GM23248 (cell line): ENCODE measurements at regions not wholly inside any gene's neighbourhood (a gene's known extent, or its start where the extent isn't known, plus 50 kb on each side); places are given as distances from the start of the nearest gene placed in this dataset.
A peak's percentile ranks its signal among the peaks of the same experiment; 100 is the strongest.

Source experiments
- DNase-seq: peaks from one replicate; pipeline ENCODE4 v3.0.0-alpha.2; 2015
- H2AFZ ChIP-seq: fragments of 200-600 bp; sonication (generic); 2 replicates; pipeline ENCODE4 v1.6.1; 2016; ENCODE audit warnings: antibody characterized with exemption
- H3F3A ChIP-seq: fragments of 200-600 bp; sonication (generic); 2 replicates; pipeline ENCODE4 v1.6.1; 2016; ENCODE audit warnings: mild to moderate bottlenecking, antibody characterized with exemption, mixed run types; ENCODE audit not compliant: insufficient read depth
- H3K27ac ChIP-seq: fragments of 200-600 bp; sonication (generic); 2 replicates; pipeline ENCODE4 v1.5.1; 2016; ENCODE audit warnings: mild to moderate bottlenecking
- H3K27me3 ChIP-seq: fragments of 200-600 bp; sonication (generic); replicated peaks from 2 replicates; pipeline ENCODE4 v1.6.1; 2016; ENCODE audit warnings: mild to moderate bottlenecking; ENCODE audit not compliant: insufficient read depth
- H3K36me3 ChIP-seq: fragments of 200-600 bp; sonication (generic); 2 replicates; pipeline ENCODE4 v1.6.1; 2016; ENCODE audit warnings: low read depth, mild to moderate bottlenecking
- H3K4me1 ChIP-seq: fragments of 200-600 bp; sonication (generic); 2 replicates; pipeline ENCODE4 v1.6.1; 2016; ENCODE audit warnings: mild to moderate bottlenecking; ENCODE audit not compliant: insufficient read depth
- H3K4me2 ChIP-seq: fragments of 200-600 bp; sonication (generic); one replicate; pipeline ENCODE4 v1.6.1; 2016; ENCODE audit warnings: mild to moderate bottlenecking; ENCODE audit not compliant: unreplicated experiment
- H3K4me3 ChIP-seq: fragments of 200-600 bp; sonication (generic); 2 replicates; pipeline ENCODE4 v1.5.1; 2016; ENCODE audit warnings: mild to moderate bottlenecking
- H3K79me2 ChIP-seq: fragments of 200-600 bp; sonication (generic); 2 replicates; pipeline ENCODE4 v1.6.1; 2016; ENCODE audit warnings: mild to moderate bottlenecking; ENCODE audit not compliant: insufficient read depth
- H3K9ac ChIP-seq: fragments of 200-600 bp; sonication (generic); 2 replicates; pipeline ENCODE4 v1.6.1; 2016; ENCODE audit warnings: mild to moderate bottlenecking
- H3K9me2 ChIP-seq: fragments of 200-600 bp; sonication (generic); 2 replicates; pipeline ENCODE4 v1.6.1; 2016; ENCODE audit warnings: mixed run types, mild to moderate bottlenecking, moderate library complexity; ENCODE audit not compliant: insufficient read depth
- H3K9me3 ChIP-seq: fragments of 200-600 bp; sonication (generic); one replicate; pipeline ENCODE4 v1.6.1; 2017; ENCODE audit warnings: low read depth
- H4K20me1 ChIP-seq: fragments of 200-600 bp; sonication (generic); 2 replicates; pipeline ENCODE4 v1.6.0; 2016; ENCODE audit not compliant: insufficient read depth
- EZH2 ChIP-seq: fragments of 200-600 bp; sonication (generic); IDR thresholded peaks from 2 replicates; pipeline ENCODE4 v1.6.1; 2018; ENCODE audit warnings: antibody characterized with exemption, mild to moderate bottlenecking; ENCODE audit not compliant: insufficient read depth, poor library complexity, severe bottlenecking
- EZH2phosphoT487 ChIP-seq: fragments of 200-600 bp; sonication (generic); IDR thresholded peaks from 2 replicates; pipeline ENCODE4 v1.6.1; 2018; ENCODE audit warnings: antibody characterized with exemption, moderate library complexity, mild to moderate bottlenecking, low read depth; ENCODE audit not compliant: insufficient read depth
- WGBS, 2 experiments: methylation state at CpG; one replicate each; pipeline ENCODE4 v1.1.6; 2015 to 2017; ENCODE audit warnings: low lambda C conversion rate in 2 of 2, low coverage in 1 of 2; ENCODE audit errors: missing lambda C conversion rate in 2 of 2; 5-methylcytosine and 5-hydroxymethylcytosine counted together
- in situ Hi-C: fragments of 300-500 bp; cut with MboI; formaldehyde crosslinking; loops from 2 replicates; pipeline ENCODE4 v1.15.0; 2020

GRCh38 chr3:30457081-30457480 lies 149.3 kb upstream of the TGFBR2 start:
- Histone ChIP-seq H3K9me2 (no peaks in the 10 kb centered on the region), H3K27ac (no peak overlapping the region), H4K20me1 (no peaks in the 10 kb centered on the region), H3K9me3 (no peaks in the 10 kb centered on the region), H3K27me3 (no peaks in the 10 kb centered on the region), H3F3A (no peaks in the 10 kb centered on the region), H3K4me2 (no peak overlapping the region), H3K36me3 (no peaks in the 10 kb centered on the region), H3K4me1 (peaks cover 3% of the 10 kb centered on the region; the same call in 1 of the 2 replicates), H3K9ac (no peak overlapping the region), H2AFZ (no peak overlapping the region), H3K4me3 (no peak overlapping the region), H3K79me2 (no peaks in the 10 kb centered on the region)
- peak; percentile 7 for DNase-seq
- 100% methylated on average over 1 of the region's 1 CpG for WGBS, 2 experiments
- TF ChIP-seq EZH2: no peak
- no peak for TF ChIP-seq EZH2phosphoT487
- in situ Hi-C loops: no loop called here

GRCh38 chr3:30457726-30458125 lies 148.7 kb upstream of the TGFBR2 start:
- Histone ChIP-seq H3K27ac (no peak overlapping the region), H3F3A (peaks cover 4% of the 10 kb centered on the region; the same call in 1 of the 2 replicates), H3K9me3 (no peaks in the 10 kb centered on the region), H3K4me2 (no peak overlapping the region), H3K4me3 (no peak overlapping the region), H4K20me1 (no peaks in the 10 kb centered on the region), H3K27me3 (no peaks in the 10 kb centered on the region), H3K4me1 (peaks cover 9% of the 10 kb centered on the region), H3K9ac (no peak overlapping the region), H3K79me2 (no peaks in the 10 kb centered on the region), H2AFZ (no peak overlapping the region), H3K36me3 (no peaks in the 10 kb centered on the region), H3K9me2 (no peaks in the 10 kb centered on the region)
- no peak for TF ChIP-seq EZH2phosphoT487
- TF ChIP-seq EZH2: no peak
- in situ Hi-C loops: no loop called here
- WGBS, 2 experiments: 48 to 54% methylated on average over 1 of the region's 1 CpG
- no peak for DNase-seq

GRCh38 chr3:30458376-30459171 lies 147.8 kb upstream of the TGFBR2 start:
- H3K79me2 ChIP-seq: no peaks in the 10 kb centered on the region
- in situ Hi-C loops: no loop called here

GRCh38 chr3:30461311-30461710 lies 145.1 kb upstream of the TGFBR2 start:
- Histone ChIP-seq H3K27ac (no peak overlapping the region), H3K79me2 (no peaks in the 10 kb centered on the region), H3K9ac (no peak overlapping the region), H4K20me1 (no peaks in the 10 kb centered on the region), H3K36me3 (no peaks in the 10 kb centered on the region), H3K9me2 (no peaks in the 10 kb centered on the region), H2AFZ (no peak overlapping the region), H3K27me3 (no peaks in the 10 kb centered on the region), H3K9me3 (no peaks in the 10 kb centered on the region), H3F3A (peaks cover 9% of the 10 kb centered on the region; the same call in 1 of the 2 replicates), H3K4me1 (peaks cover 13% of the 10 kb centered on the region), H3K4me3 (no peak overlapping the region), H3K4me2 (no peak overlapping the region)
- TF ChIP-seq EZH2phosphoT487 (no peak), EZH2 (no peak)
- DNase-seq: no peak
- in situ Hi-C loops: no loop called here
- 88 to 97% methylated on average over 2 of the region's 2 CpGs for WGBS, 2 experiments

More at GRCh38 chr3:30458376-30459171, 147.8 kb upstream of the TGFBR2 start:
- no peaks in the 10 kb centered on the region for H4K20me1 ChIP-seq
- DNase-seq: no peak
- H3K9ac ChIP-seq: no peak overlapping the region
- no peaks in the 10 kb centered on the region for H3K9me2 ChIP-seq
- no peak overlapping the region for H2AFZ ChIP-seq
- no peaks in the 10 kb centered on the region for H3K27me3 ChIP-seq
- no peak overlapping the region for H3K4me2 ChIP-seq
- H3K9me3 ChIP-seq: no peaks in the 10 kb centered on the region
- no peaks in the 10 kb centered on the region for H3K36me3 ChIP-seq
- TF ChIP-seq EZH2: no peak
- no peak for TF ChIP-seq EZH2phosphoT487
- H3K27ac ChIP-seq: no peak overlapping the region
- 74 to 75% methylated on average over 1 of the region's 1 CpG for WGBS, 2 experiments
- H3K4me1 ChIP-seq: peaks cover 13% of the 10 kb centered on the region
- peaks cover 9% of the 10 kb centered on the region; the same call in 1 of the 2 replicates for H3F3A ChIP-seq
- H3K4me3 ChIP-seq: no peak overlapping the region
